MCF 10A (cell line): ENCODE measurements at regions not wholly inside any gene's neighbourhood (a gene's known extent, or its start where the extent isn't known, plus 50 kb on each side); places are given as distances from the start of the nearest gene placed in this dataset.

Experiments
- BruUV-seq: library from RNA; stranded (reverse); fragments of 400-500 nt; replicated peaks from 2 replicates; lab custom pipeline; 2021; lab: Mats Ljungman, UMichigan
- CTCF ChIA-PET: fragments of 300-600 bp; sonication (Branson Sonifier 250); formaldehyde crosslinking; extraction: SDS; loops from one replicate; lab custom pipeline; 2021; ENCODE audit warnings: antibody characterized with exemption, inconsistent platforms; lab: Yijun Ruan, JAX
- POLR2A ChIA-PET: fragments of 300-600, 350-650 bp; sonication (Branson Sonifier 250); formaldehyde crosslinking; extraction: SDS; loops from one replicate; lab custom pipeline; 2020; ENCODE audit warnings: antibody characterized with exemption, inconsistent platforms; lab: Yijun Ruan, JAX
- DNase-seq: peaks from one replicate; pipeline ENCODE4 v3.0.0-alpha.2; 2018; ENCODE audit not compliant: unreplicated experiment
- H3K27ac Mint-ChIP-seq: one replicate; pipeline ENCODE4 v1.8.0; 2022; ENCODE audit warnings: mild to moderate bottlenecking, low read depth, mixed read lengths; ENCODE audit not compliant: unreplicated experiment
- H3K27me3 Mint-ChIP-seq: one replicate; pipeline ENCODE4 v1.8.0; 2022; ENCODE audit warnings: mixed read lengths; ENCODE audit not compliant: insufficient read depth, unreplicated experiment
- H3K36me3 Mint-ChIP-seq: one replicate; pipeline ENCODE4 v1.8.0; 2022; ENCODE audit warnings: mild to moderate bottlenecking, moderate library complexity, mixed read lengths; ENCODE audit not compliant: insufficient read depth, unreplicated experiment
- H3K4me1 Mint-ChIP-seq: one replicate; pipeline ENCODE4 v1.8.0; 2022; ENCODE audit warnings: mixed read lengths; ENCODE audit not compliant: insufficient read depth, unreplicated experiment
- H3K4me3 Mint-ChIP-seq: one replicate; pipeline ENCODE4 v1.8.0; 2022; ENCODE audit warnings: mild to moderate bottlenecking, moderate library complexity, mixed read lengths; ENCODE audit not compliant: unreplicated experiment
- H3K9me3 Mint-ChIP-seq: one replicate; pipeline ENCODE4 v1.8.0; 2022; ENCODE audit warnings: mixed read lengths; ENCODE audit not compliant: unreplicated experiment
- CTCF ChIP-seq: fragments of 200-600 bp; IDR thresholded peaks from one replicate; pipeline ENCODE4 v1.8.0; 2022; ENCODE audit warnings: antibody characterized with exemption, mild to moderate bottlenecking; ENCODE audit not compliant: unreplicated experiment
- intact Hi-C: fragments of 100-400 bp; cut with micrococcal nuclease; formaldehyde crosslinking; loops from 2 replicates; pipeline ENCODE4 v1.14.1; 2022

- Mint-ChIP-seq H3K27me3 (no peaks in the 10 kb centered on the region), H3K36me3 (no peaks in the 10 kb centered on the region), H3K4me3 (no peak overlapping the region), H3K4me1 (peaks cover 8% of the 10 kb centered on the region), H3K27ac (no peak overlapping the region), H3K9me3 (no peaks in the 10 kb centered on the region)
- POLR2A ChIA-PET: interaction anchor here (0.7 kb wide), 1 partner anchor 10 kb away, joined by 3 read pairs; no protein-coding TSS in a partner anchor
- no TSS peak for BruUV-seq
- no peak for DNase-seq
- intact Hi-C loops: no loop called here
- CTCF ChIA-PET: interaction anchor here (0.5 to 0.6 kb wide), 3 partner anchors 22 to 61 kb away, joined by 3 to 4 read pairs (median 3); no protein-coding TSS in a partner anchor
- TF ChIP-seq CTCF: no peak
Observed at GRCh38 chr6:18047406-18047805, 60.0 kb upstream of the KIF13A start.

GRCh38 chr6:18045507-18045906, 58.1 kb upstream of the KIF13A start:
- H3K9me3 Mint-ChIP-seq: no peaks in the 10 kb centered on the region
- BruUV-seq: no TSS peak
- H3K27ac Mint-ChIP-seq: no peak overlapping the region
- intact Hi-C loops: no loop called here
- no peak for DNase-seq
- H3K36me3 Mint-ChIP-seq: no peaks in the 10 kb centered on the region
- no peak overlapping the region for H3K4me3 Mint-ChIP-seq
- H3K4me1 Mint-ChIP-seq: peaks cover 11% of the 10 kb centered on the region
- no peak for TF ChIP-seq CTCF
- POLR2A ChIA-PET: interaction anchor here (0.7 kb wide), 1 partner anchor 102 kb away, joined by 3 read pairs; no protein-coding TSS in a partner anchor
- CTCF ChIA-PET: no interaction called here
- no peaks in the 10 kb centered on the region for H3K27me3 Mint-ChIP-seq

GRCh38 chr6:18044108-18044783, 56.8 kb upstream of the KIF13A start:
- Mint-ChIP-seq H3K4me3 (no peak overlapping the region), H3K27me3 (no peaks in the 10 kb centered on the region), H3K4me1 (peaks cover 11% of the 10 kb centered on the region), H3K9me3 (no peaks in the 10 kb centered on the region), H3K36me3 (no peaks in the 10 kb centered on the region), H3K27ac (no peak overlapping the region)
- ChIA-PET POLR2A (interaction anchor here (1.2 kb wide), 2 partner anchors 55 to 112 kb away, joined by 3 read pairs; no protein-coding TSS in a partner anchor), CTCF (interaction anchor here (0.6 to 0.8 kb wide), 2 partner anchors 11 to 12 kb away, joined by 3 to 4 read pairs; no protein-coding TSS in a partner anchor)
- no TSS peak for BruUV-seq
- DNase-seq: no peak
- no peak for TF ChIP-seq CTCF
- intact Hi-C loops: no loop called here

- no peaks in the 10 kb centered on the region for H3K36me3 Mint-ChIP-seq
- ChIA-PET CTCF (interaction anchor here (0.6 kb wide), 1 partner anchor 695 kb away, joined by 8 read pairs; no protein-coding TSS in a partner anchor), POLR2A (interaction anchor here (1.2 to 1.4 kb wide), 3 partner anchors 10 to 113 kb away, joined by 3 to 5 read pairs (median 4); no protein-coding TSS in a partner anchor)
- no peaks in the 10 kb centered on the region for H3K27me3 Mint-ChIP-seq
- no peak for DNase-seq
- H3K4me1 Mint-ChIP-seq: peaks cover 11% of the 10 kb centered on the region
- TF ChIP-seq CTCF: no peak
- no peaks in the 10 kb centered on the region for H3K9me3 Mint-ChIP-seq
- no peak overlapping the region for H3K4me3 Mint-ChIP-seq
- BruUV-seq: no TSS peak
- intact Hi-C loops: no loop called here
- no peak overlapping the region for H3K27ac Mint-ChIP-seq
Observed at GRCh38 chr6:18042536-18043145, 55.2 kb upstream of the KIF13A start.
